ENCODE measurements at regions not wholly inside any gene's neighbourhood (a gene's known extent, or its start where the extent isn't known, plus 50 kb on each side); places are given as distances from the start of the nearest gene placed in this dataset.

GRCh38 chr13:40477623-40478608, 188.5 kb downstream of the FOXO1 start:
- Histone ChIP-seq H3K4me1 (ENCODE audit: control insufficient read depth, insufficient read depth, low read length, unreplicated experiment) (peaks cover 6% of the 10 kb centered on the region), H3K27me3 (ENCODE audit: insufficient read depth, low read length) (no peaks in the 10 kb centered on the region), H3K27ac (ENCODE audit: low read depth, low read length) (no peak overlapping the region), H2AFZ (ENCODE audit: low read length, unreplicated experiment) (no peak overlapping the region), H3K4me3 (ENCODE audit: low read depth, low read length) (no peak overlapping the region), H3K36me3 (ENCODE audit: insufficient read depth, low read length) (no peaks in the 10 kb centered on the region), H3K79me2 (ENCODE audit: control insufficient read depth, insufficient read depth, low read length, unreplicated experiment) (no peaks in the 10 kb centered on the region)

GRCh38 chr13:40478775-40479174, 187.7 kb downstream of the FOXO1 start:
- Histone ChIP-seq H3K79me2 (ENCODE audit: control insufficient read depth, insufficient read depth, low read length, unreplicated experiment) (no peaks in the 10 kb centered on the region), H3K4me1 (ENCODE audit: control insufficient read depth, insufficient read depth, low read length, unreplicated experiment) (peaks cover 6% of the 10 kb centered on the region), H2AFZ (ENCODE audit: low read length, unreplicated experiment) (no peak overlapping the region), H3K27ac (ENCODE audit: low read depth, low read length) (no peak overlapping the region), H3K4me3 (ENCODE audit: low read depth, low read length) (no peak overlapping the region), H3K36me3 (ENCODE audit: insufficient read depth, low read length) (no peaks in the 10 kb centered on the region), H3K27me3 (ENCODE audit: insufficient read depth, low read length) (no peaks in the 10 kb centered on the region)

- Histone ChIP-seq H3K27ac (ENCODE audit: low read depth, low read length) (no peak overlapping the region), H3K79me2 (ENCODE audit: control insufficient read depth, insufficient read depth, low read length, unreplicated experiment) (no peaks in the 10 kb centered on the region), H3K4me1 (ENCODE audit: control insufficient read depth, insufficient read depth, low read length, unreplicated experiment) (peaks cover 6% of the 10 kb centered on the region), H3K4me3 (ENCODE audit: low read depth, low read length) (no peak overlapping the region), H2AFZ (ENCODE audit: low read length, unreplicated experiment) (no peak overlapping the region), H3K27me3 (ENCODE audit: insufficient read depth, low read length) (no peaks in the 10 kb centered on the region), H3K36me3 (ENCODE audit: insufficient read depth, low read length) (no peaks in the 10 kb centered on the region)
Observed at GRCh38 chr13:40479196-40479845, 187.1 kb downstream of the FOXO1 start.

- Histone ChIP-seq H3K79me2 (ENCODE audit: control insufficient read depth, insufficient read depth, low read length, unreplicated experiment) (no peaks in the 10 kb centered on the region), H3K27me3 (ENCODE audit: insufficient read depth, low read length) (no peaks in the 10 kb centered on the region), H2AFZ (ENCODE audit: low read length, unreplicated experiment) (no peak overlapping the region), H3K36me3 (ENCODE audit: insufficient read depth, low read length) (no peaks in the 10 kb centered on the region), H3K4me3 (ENCODE audit: low read depth, low read length) (no peak overlapping the region), H3K27ac (ENCODE audit: low read depth, low read length) (no peak overlapping the region), H3K4me1 (ENCODE audit: control insufficient read depth, insufficient read depth, low read length, unreplicated experiment) (peaks cover 6% of the 10 kb centered on the region)
Observed at GRCh38 chr13:40480012-40480914, 186.2 kb downstream of the FOXO1 start.

DNA sequence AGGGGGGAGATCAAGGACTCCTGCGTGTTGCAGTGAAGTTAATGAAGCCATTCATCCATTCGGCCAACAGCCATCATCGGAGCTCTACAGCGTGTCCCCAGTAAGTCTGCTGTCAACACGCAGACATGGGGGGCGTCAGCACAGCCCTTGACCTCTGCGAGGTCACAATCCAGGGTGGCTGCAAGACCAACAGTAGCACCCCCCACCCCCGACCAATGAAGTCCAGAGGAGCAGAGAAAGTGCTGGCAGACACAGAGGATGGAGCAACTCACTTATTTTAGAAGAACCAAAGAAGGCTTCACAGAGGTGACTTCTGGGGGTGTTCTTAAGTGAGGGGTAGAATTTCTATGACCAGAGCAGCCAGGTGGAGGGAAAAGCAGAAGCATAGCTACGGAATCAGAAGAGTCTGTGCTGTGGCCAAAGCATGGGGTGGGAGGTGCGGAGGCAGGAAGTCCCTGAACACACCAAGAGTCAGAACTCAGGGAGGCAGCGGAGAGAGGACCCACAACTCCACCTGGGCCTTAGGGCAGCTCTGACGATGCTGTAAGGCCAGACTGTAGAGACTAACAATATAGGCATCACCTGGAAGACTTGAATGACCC, 185.4 kb downstream of the FOXO1 start:
- H3K27me3 ChIP-seq (ENCODE audit: insufficient read depth, low read length) = no peaks in the 10 kb centered on the region
- H3K4me1 ChIP-seq (ENCODE audit: control insufficient read depth, insufficient read depth, low read length, unreplicated experiment) = peaks cover 6% of the 10 kb centered on the region
- no peaks in the 10 kb centered on the region for H3K36me3 ChIP-seq (ENCODE audit: insufficient read depth, low read length)
- H3K79me2 ChIP-seq (ENCODE audit: control insufficient read depth, insufficient read depth, low read length, unreplicated experiment) = no peaks in the 10 kb centered on the region
- no peak overlapping the region for H2AFZ ChIP-seq (ENCODE audit: low read length, unreplicated experiment)
- H3K4me3 ChIP-seq (ENCODE audit: low read depth, low read length) = no peak overlapping the region
- H3K27ac ChIP-seq (ENCODE audit: low read depth, low read length) = no peak overlapping the region

GRCh38 chr13:40483601-40484000, 182.8 kb downstream of the FOXO1 start:
- H3K79me2 ChIP-seq (ENCODE audit: control insufficient read depth, insufficient read depth, low read length, unreplicated experiment) = no peaks in the 10 kb centered on the region
- H3K27ac ChIP-seq (ENCODE audit: low read depth, low read length) = no peak overlapping the region
- H2AFZ ChIP-seq (ENCODE audit: low read length, unreplicated experiment) = no peak overlapping the region
- H3K4me1 ChIP-seq (ENCODE audit: control insufficient read depth, insufficient read depth, low read length, unreplicated experiment) = no peaks in the 10 kb centered on the region
- no peak overlapping the region for H3K4me3 ChIP-seq (ENCODE audit: low read depth, low read length)
- H3K36me3 ChIP-seq (ENCODE audit: insufficient read depth, low read length) = no peaks in the 10 kb centered on the region
- no peaks in the 10 kb centered on the region for H3K27me3 ChIP-seq (ENCODE audit: insufficient read depth, low read length)

DNA sequence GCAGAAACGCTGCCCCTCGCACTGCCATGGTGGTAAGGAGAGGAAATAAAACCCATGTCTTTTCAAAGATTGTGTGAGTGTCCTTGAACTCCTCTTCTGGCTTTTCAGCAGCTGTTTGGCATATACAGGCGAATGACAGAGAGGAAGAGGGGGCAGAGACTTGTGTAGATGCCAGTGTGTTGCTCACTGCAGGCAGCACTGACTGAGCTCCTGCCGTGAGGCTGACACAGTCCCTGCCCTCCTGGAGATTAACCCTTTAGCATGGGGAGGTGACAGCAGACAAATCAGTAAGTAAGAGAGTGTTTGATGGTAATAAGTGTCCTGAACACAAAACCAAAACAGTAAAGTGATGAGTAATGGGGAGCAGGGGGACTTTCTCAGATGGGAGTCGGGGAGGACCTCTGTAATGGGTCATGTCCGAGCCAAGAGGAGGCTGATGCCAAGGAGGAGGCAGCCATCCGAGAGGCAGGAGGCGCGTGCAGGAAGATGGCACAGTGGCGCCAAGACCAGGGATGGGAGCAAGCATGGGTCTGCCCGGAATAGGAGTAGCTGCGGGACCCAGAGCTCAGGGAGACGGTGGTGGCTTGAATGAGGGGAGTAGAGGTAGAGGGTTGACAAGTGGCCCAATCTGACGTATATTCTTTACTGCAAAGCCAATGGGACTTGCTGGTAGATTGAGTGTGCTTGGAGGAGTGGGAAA, 182.2 kb downstream of the FOXO1 start:
- Histone ChIP-seq H3K4me1 (ENCODE audit: control insufficient read depth, insufficient read depth, low read length, unreplicated experiment) (no peaks in the 10 kb centered on the region), H3K27ac (ENCODE audit: low read depth, low read length) (no peak overlapping the region), H3K4me3 (ENCODE audit: low read depth, low read length) (no peak overlapping the region), H2AFZ (ENCODE audit: low read length, unreplicated experiment) (no peak overlapping the region), H3K36me3 (ENCODE audit: insufficient read depth, low read length) (no peaks in the 10 kb centered on the region), H3K27me3 (ENCODE audit: insufficient read depth, low read length) (no peaks in the 10 kb centered on the region), H3K79me2 (ENCODE audit: control insufficient read depth, insufficient read depth, low read length, unreplicated experiment) (no peaks in the 10 kb centered on the region)

DNA sequence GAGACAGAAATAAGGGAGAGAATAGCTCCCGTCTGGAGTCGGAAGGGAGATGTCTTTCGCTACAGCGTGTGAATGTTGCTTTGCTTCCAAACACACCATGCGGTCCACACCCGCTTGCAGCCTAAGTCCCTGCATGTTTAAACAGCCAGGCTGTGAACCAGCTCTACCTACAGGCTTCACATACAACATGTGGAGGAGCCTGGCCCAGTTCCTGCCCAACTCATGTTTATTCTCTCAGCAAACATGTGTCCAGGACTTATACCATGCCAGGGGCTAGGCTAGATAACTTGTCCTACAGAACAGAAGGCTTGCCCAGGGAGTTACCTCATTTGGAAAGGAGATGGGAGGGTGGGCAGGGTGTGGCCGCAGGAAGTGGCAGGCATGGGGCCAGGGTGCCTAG, 181.5 kb downstream of the FOXO1 start:
- no peak overlapping the region for H2AFZ ChIP-seq (ENCODE audit: low read length, unreplicated experiment)
- no peaks in the 10 kb centered on the region for H3K4me1 ChIP-seq (ENCODE audit: control insufficient read depth, insufficient read depth, low read length, unreplicated experiment)
- H3K27ac ChIP-seq (ENCODE audit: low read depth, low read length) = no peak overlapping the region

GRCh38 chr13:40485611-40486517, 180.6 kb downstream of the FOXO1 start:
- H3K4me3 ChIP-seq (ENCODE audit: low read depth, low read length) = no peak overlapping the region
- no peak overlapping the region for H3K27ac ChIP-seq (ENCODE audit: low read depth, low read length)
- H3K36me3 ChIP-seq (ENCODE audit: insufficient read depth, low read length) = no peaks in the 10 kb centered on the region
- H3K27me3 ChIP-seq (ENCODE audit: insufficient read depth, low read length) = no peaks in the 10 kb centered on the region
- H2AFZ ChIP-seq (ENCODE audit: low read length, unreplicated experiment) = no peak overlapping the region
- H3K4me1 ChIP-seq (ENCODE audit: control insufficient read depth, insufficient read depth, low read length, unreplicated experiment) = no peaks in the 10 kb centered on the region
- H3K79me2 ChIP-seq (ENCODE audit: control insufficient read depth, insufficient read depth, low read length, unreplicated experiment) = no peaks in the 10 kb centered on the region

More for the DNA sequence above, 181.5 kb downstream of the FOXO1 start:
- H3K36me3 ChIP-seq (ENCODE audit: insufficient read depth, low read length) = no peaks in the 10 kb centered on the region
- H3K79me2 ChIP-seq (ENCODE audit: control insufficient read depth, insufficient read depth, low read length, unreplicated experiment) = no peaks in the 10 kb centered on the region
- H3K4me3 ChIP-seq (ENCODE audit: low read depth, low read length) = no peak overlapping the region
- no peaks in the 10 kb centered on the region for H3K27me3 ChIP-seq (ENCODE audit: insufficient read depth, low read length)
